DMS114 treated with DMSO at 0.1 percent for 48 hours (cell line): ENCODE measurements at regions not wholly inside any gene's neighbourhood (a gene's known extent, or its start where the extent isn't known, plus 50 kb on each side); places are given as distances from the start of the nearest gene placed in this dataset.

Source experiments
- DNase-seq: peaks from one replicate; lab custom pipeline; 2025; ENCODE audit not compliant: unreplicated experiment; lab: John Stamatoyannopoulos, UW

DNA sequence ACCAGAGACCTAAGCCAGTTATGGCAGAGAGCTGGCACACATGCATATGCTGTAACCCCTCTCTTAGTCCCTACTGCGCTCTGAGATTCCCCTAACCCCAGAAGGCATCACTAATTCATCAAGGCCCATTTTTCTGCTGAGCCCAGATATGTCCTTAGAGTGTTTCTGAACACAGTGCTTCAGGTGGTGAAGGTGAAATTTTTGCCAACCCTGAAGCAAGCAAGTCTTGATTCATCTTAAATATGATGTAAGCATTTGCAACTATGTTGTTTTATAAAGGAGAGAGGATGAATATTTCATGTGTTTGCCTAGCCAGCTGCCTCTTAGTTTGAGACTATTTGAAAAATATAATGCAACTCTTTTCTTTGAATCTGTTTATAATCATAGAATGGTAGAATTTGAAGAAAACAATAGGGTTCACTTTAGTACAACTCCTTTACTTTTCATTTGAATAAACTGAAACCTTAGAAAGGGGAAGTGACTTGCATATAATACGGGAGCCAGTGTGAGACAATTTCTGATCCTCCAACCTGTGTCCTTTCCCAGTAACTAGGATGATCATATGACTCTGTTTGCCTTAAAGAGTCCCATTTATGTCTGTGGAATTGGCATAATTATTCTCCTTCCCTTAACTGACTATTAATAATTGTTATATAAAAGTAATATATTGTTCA, 194.3 kb upstream of the MTNR1B start:
- no peak for DNase-seq

DNA sequence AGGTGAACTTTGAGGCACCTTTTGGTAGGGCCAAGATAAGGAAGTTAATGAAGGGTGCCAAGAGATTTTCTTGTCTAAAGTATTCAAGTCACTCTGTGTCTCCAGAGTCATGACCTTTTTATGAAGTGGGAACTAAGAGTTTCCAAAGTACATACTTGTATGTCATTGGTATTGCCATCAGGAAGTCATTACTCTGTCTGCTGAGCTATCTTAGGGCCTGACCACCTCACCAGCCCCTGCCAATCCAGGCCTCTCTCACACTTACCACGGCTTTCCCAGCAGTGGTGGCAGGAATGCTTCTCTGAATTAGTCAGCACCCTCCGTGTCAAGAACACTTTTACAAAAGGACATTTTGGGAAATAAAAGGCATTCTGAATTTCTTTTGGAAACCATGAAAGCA, 192.8 kb upstream of the MTNR1B start:
- DNase-seq = no peak

DNA sequence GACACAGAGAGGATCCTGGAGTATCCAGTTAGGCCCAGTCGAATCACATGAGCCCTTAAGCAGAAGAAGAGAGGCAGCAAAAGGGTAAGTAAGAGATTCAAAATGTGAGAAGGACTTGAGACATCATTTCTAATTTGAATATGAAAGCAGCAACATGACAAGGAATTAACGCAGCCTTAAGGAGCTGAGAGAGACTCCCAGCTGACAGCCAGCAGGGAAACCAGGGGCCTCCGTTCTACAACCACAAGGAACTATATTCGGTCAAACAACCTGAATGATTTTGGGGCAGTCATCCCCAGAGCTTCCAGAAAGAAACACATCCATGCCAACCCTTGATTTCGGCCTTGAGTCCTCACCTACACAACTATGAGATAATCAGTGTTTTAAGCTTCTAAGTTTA, 189.7 kb upstream of the MTNR1B start:
- DNase-seq = no peak

DNA sequence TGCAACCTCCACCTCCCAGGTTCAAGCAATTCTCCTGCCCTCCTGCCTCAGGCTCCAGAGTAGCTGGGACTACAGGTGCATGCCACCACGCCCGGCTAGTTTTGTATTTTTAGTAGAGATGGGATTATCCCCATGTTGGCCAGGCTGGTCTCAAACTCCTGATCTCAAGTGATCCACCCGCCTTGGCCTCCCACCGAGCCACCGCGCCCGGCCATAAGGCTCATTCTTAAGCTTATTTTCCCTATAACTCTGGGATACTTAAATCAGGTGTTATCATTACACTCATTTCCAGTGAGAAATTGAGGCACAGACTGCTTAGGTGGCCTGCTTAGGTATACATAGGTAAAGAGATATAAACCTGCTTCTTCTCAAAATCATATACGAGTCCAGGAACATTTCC, 188.3 kb upstream of the MTNR1B start:
- no peak for DNase-seq

DNA sequence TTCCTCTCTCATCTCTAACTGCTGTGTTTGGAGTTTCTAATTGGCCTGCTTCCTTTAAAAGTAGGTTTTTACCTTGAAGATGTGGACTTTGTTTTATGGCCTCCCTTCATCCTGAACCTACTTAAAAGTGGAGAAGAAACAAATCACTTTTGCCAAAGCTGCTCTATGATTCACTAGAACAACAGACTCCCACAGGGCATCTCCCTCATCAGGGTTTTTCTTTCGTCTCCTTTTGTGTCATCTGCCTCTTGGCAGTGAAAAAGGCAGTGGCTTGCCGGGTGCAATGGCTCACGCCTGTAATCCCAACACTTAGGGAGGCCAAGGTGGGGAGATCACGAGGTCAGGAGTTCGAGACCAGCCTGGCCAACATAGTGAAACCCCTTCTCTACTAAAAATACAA, 186.6 kb upstream of the MTNR1B start:
- DNase-seq = no peak

DNA sequence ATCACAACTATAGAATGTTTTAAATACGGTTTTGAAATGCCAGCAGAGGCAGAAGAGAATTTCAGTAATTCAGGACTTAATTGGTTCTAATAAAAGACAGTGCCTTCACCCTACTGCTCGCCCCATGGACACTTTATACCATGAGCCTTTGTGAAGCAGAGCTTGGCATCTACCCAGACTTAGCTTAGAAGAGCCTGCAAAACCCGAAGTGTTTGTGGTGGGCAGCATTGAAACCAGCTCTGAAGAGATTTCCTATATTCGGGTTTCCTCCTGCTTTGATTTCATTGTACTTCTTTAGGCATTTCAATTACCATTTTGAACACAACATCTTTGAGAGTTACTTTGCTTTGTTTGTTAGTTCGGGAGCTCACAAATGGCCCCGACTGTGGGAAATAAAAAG, 185.1 kb upstream of the MTNR1B start:
- no peak for DNase-seq

DNA sequence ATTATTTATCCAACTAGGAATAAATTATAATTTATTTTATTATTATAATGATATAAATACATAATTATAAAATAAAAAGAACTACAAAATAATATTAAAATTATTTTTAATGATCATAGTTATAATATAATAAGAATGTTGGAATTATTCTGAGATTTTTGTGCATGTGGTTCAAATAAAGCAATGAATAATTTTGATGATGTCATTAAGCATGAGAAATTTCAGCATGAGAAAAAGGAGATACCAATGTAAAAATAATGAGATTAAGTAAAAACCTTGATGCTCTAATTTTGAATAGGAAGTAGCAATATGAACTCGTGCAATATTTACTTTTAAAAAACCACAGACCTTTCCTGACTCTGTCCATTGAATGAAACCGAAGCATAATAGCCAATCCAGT, 181.8 kb upstream of the MTNR1B start:
- no peak for DNase-seq

DNA sequence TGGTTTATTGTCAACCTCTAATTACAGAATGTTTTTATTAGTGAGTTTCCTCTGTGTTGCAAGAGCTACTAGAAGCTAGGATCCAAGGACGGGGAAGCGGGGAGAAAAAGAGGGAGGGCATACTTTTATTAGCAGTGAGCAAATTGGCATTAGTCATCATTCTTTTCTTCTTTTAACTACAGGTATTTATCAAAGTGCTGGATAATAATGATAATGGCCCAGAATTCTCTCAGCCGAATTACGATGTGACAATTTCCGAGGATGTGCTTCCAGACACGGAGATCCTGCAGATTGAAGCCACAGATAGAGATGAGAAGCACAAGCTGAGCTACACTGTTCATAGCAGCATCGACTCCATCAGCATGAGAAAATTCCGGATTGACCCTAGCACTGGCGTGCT, 179.7 kb upstream of the MTNR1B start:
- DNase-seq = no peak

DNA sequence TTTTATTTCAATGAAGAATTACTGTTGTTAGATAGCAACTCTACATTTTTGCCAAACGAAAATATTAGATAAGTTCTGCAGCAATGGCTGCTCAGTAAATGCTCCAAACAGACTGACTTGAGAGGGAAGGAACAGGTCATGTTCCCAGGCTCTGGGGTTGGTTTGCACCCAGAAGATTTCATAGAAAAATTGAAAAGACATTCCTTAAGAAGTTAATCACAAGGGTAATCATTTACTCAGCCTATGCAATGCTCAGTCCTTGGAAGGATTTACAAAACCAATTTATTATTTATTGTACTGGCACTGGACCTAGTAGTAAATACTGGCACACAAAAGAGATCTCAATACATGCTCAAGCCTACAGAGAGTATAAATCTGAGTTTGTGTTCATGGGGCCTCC, 179.1 kb upstream of the MTNR1B start:
- no peak for DNase-seq

DNA sequence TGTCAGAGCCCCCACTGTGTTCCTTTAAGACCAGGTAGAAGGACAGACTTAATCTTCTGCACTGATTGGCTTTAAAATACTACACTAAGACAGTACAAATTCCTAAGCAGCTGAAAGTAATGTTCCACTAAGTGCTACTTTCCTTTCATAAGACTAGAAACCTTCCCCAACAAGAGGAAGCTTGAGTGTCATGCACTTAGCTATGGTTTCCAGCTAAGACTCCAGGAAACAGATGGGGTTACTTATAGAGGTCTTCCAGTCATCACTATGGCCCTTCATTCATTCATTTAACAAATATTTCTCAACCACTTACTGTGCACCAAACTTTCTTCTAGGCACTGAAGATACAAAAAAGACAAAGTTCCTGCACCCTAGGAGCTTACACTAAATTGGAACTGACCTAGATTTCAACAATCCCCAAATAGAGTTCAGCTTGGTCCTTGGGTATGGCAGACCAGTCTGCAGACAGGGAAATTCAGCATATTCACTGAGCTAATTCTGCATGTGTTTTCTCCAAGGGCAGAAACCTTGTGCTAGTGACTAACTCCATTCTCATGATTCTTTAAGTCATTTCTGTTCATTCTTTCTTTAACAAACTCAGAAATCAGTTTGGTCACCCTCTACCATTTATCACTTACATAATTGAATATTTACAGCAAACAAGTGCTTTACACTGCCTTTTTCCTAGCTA, 178.4 kb upstream of the MTNR1B start:
- DNase-seq = no peak

DNA sequence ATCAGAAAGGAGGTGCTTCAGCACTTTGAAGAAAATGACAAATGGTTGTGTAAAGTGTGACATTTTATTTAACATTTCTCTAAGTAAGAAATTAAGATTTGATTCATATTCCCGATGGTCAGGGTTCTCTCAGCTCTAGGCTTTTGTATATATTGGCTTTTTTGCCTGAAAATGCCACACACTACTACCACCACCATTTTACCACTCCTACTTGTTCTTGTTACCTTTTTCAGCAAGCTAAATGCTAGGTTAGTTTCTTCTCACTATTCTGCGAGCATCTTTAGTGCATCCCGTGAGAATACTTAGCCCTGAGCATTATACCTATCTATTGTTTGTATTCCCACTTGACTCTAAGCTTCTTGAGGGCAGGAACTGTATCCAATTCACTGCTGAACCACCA, 177.6 kb upstream of the MTNR1B start:
- no peak for DNase-seq

DNA sequence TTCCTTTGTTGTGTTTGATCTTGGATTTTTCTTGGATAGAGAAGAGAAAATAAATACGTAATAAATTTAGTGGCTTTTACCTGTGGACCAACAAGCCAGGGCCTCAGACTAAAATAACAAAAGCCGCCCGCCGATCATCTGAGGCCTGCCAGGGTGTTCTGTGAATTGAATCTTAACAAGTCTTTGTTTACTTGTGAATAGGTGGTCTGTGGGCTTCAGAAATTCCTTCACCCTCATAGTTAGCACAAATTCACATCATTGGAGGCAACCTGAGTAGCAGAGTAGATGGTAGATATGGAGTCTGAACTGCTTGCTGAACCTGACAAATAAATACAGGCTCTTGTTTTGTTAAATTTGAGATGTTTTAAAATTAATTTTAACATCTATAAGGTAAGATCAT, 176.3 kb upstream of the MTNR1B start:
- DNase-seq = no peak

DNA sequence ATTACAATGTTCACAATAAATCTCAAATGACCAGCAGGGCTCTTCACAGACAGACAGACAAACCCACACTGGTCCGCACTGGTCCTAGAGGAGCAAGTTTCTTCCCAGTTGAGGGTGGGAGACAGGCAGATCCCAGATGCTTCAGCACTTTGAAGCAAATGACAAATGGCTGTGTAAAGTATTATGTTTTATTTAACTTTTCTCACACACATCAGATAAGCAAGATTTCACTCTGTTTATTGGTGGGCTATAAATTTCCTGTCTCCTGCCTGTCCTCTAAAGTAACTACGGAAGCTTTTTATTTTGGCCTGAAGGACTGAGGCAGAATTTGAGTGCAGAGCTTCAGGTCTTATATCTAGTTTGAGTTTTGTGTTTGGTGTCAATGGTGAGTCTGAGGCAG, 174.7 kb upstream of the MTNR1B start:
- DNase-seq = no peak

DNA sequence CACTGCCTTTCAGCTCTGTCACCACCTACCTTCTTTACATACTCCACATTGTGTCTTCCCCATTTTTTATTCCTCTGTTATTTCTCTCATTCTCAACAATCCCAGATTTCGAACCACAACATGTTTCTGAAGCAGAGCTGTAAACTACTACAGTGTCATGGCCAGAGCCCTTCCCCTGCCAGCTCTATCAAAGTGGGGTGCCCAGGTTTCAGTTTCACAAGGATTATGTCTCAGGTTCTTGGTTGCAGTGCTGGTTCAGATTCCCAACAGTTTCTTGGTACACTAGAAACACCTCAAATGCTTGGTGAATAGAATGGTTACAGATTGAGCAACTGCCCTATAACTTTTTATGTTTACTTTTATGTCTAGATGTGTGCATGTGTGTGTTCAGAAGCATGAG, 172.7 kb upstream of the MTNR1B start:
- no peak for DNase-seq

DNA sequence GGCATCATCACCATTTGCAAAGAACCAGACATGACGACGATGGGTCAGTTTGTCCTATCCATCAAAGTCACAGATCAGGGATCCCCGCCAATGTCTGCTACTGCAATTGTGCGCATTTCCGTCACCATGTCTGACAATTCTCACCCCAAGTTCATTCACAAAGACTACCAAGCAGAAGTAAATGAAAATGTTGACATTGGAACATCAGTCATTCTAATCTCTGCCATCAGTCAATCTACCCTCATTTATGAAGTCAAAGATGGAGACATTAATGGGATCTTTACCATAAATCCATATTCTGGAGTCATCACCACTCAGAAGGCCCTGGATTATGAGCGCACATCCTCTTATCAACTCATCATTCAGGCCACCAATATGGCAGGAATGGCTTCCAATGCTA, 171.6 kb upstream of the MTNR1B start:
- no peak for DNase-seq

DNA sequence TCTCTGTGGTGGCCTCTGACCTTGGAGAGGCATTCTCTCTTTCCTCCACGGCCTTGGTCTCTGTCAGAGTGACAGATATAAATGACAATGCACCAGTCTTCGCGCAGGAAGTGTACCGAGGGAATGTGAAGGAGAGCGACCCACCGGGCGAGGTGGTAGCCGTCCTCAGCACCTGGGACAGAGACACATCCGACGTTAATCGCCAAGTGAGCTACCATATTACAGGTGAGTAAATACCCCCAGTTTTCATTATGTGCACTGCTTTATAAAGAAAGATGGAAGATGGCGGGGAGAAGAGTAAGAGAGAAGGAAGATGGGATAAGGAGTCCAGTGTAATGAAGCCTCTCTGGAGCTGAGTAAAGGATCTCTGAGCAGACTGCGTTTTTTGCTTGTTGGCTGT, 167.8 kb upstream of the MTNR1B start:
- DNase-seq = no peak

DNA sequence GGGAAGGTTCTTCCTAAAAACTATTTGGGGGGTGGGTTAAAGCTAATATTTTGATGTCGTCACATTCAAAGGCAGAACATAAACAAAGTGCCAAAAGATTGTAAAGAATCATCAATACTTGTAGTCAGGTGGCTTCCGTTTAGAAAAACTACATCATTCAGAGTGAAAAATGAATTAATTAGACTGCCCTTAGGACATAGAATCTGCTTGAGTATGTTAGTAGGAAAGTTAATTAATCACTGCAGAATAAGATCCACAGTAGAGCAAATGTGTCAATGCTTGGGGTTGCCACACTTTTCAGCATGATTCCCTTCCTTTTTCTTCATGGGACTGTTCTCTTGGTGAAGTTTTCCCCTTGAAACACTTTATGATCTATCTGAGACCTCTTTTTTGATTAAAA, 166.8 kb upstream of the MTNR1B start:
- no peak for DNase-seq

DNA sequence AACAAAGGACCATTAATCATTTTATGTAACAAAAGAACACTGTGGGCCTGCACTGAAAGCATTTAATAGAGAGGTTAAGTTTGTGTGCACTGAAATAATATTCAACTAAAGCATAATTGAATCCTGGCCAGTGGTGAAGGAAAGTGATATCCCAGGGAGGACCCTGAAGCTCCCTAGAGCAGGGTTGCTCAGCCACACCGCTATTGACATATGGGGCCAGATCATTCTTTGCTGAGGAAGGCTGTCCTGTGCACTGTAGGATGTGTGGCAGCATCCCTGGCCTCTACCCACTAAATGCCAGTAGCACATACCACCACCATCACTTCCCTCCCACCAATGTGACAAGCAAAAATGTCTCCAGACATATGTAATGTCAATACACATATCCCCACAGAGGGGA, 166.1 kb upstream of the MTNR1B start:
- no peak for DNase-seq

DNA sequence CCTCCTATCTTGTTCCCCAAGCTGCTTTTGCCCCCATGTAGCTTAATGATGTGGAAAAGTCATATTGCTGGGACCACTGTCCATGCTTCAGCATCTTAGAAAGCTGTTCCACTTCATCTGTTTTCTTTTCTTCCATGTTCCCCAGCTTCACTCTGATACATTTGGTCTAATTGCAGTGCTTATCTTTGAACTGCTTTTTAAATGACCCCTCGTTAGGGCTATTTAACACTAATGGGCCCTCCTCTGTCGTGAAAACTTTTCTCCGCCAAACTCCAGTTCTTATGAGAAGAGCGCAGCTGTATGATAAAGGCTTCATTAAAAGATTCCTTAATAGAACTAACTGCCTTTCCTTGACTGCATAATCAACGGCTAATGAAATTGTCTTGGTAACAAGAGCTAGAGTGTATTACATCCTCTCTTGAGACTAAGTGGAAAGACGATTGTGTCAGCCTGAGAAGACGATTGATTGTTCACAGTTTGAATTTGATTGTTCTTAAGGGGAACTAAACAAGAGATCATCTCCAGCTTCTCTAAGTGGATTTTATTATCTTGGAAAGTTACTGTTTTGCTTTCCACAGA, 165.0 kb upstream of the MTNR1B start:
- no peak for DNase-seq

DNA sequence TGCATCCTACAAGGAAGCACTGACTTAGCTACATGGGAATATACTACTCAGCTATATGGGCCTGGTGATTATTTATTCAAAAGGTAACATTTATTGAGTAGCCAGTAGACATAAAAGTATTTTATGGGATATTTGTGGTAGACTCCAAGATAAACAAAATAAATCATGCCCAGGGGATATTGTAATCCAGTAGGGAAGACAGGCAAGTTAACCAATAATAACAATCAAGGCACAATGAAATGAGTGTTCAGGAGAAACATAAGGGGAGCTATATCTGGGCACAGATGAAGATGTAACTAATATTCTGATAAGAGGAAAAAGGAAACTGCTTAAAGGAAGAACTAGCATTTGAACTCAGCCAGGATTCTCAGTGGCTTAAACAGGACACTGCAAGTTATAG, 161.4 kb upstream of the MTNR1B start:
- DNase-seq = no peak

DNA sequence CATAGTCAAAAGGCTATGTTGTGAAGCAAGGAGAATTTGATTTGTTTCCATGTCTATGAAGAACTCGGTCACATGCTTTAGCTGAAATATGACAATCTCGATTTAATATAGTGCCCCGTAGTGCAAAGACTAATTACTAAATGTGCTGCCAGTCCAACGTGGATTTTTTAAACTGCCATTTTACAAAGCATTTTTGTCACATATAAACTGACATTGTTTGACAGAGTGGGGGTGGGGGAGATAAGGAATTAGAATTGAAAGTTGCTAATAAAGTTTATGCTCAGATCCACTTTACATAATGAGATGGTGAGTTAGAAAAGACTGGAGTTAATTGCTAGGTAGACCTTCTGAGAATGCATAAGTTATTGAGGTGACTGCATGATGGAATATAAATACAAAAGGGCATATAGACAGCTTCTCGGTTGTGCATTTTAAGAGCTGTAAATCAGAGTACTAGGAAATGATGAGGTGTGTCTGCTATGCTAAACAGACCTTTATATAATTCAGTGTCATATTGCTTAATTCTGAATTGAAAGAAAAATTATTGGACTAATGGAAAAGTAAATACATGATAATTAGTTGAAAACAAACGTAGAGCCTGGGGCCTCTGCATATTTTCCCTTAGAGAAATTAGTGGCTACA, 158.9 kb upstream of the MTNR1B start:
- no peak for DNase-seq

DNA sequence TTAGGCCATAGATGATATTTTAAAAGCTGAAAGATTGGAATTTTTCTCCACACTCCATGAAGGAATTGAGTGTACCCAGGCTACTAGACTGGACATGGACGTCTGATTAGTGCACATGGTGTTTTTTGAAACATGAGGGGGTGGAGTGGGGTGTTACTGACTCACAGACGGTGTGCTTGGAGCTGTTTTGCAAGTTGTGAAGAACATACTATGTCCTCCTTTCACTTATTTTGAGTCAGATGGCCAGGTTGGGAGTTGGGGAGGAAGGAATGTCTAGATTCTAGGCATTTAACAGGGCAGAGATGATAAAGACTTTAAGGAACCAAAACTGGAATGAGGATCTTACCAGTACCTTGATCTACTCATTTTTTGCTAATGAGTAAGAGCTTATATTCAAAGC, 158.1 kb upstream of the MTNR1B start:
- DNase-seq = no peak
